Kidney tubule cell (primary cell): ENCODE measurements at regions not wholly inside any gene's neighbourhood (a gene's known extent, or its start where the extent isn't known, plus 50 kb on each side); places are given as distances from the start of the nearest gene placed in this dataset.
"Not testable (repeated sequence)": the region's sequence is repeated elsewhere in the genome, so short reads cannot be mapped to it uniquely, and the experiment has no call there.

Experiments used
- DNase-seq: peaks from one replicate; pipeline ENCODE4 v3.0.0-alpha.2; 2018; ENCODE audit warnings: low spot score

DNA sequence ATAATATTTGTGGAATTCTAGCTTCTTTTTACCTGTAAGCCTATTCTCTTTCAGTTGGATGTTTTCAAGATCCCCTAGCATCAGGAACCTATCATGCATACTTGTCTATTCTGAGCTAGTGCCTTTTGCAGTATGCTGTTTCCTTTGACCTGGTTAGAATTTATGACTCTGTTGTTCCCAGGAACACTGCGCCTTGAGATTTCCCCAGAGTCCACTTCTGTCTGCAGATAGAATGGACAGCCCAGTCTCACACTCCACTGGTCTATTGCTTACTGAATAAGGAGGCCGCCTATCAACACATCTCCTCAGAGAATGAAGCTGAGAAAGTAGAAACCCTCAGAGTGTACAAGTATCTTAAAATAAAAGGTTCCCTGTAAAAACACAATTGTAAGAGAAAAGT lies 465.1 kb upstream of the GALNTL6 start:
- DNase-seq = no peak

DNA sequence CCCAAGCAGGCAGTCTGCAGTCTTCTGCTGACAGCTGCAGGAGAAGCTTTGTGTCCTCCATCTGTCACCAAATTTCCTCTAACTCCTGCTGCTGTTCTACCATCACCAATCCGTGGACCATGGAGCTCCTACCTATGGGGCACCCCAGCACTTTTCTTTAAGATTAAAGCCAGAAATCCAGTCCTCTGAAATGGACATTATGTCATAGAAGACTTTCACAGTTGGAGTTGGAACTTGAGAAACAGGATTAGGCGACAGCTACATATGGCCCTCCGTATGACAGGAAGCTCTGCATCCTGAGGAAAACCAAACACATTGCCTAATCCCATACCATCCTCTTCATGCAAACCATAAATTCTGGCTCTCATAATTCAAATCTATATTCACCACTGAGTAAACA lies 470.6 kb upstream of the GALNTL6 start:
- no peak for DNase-seq

DNA sequence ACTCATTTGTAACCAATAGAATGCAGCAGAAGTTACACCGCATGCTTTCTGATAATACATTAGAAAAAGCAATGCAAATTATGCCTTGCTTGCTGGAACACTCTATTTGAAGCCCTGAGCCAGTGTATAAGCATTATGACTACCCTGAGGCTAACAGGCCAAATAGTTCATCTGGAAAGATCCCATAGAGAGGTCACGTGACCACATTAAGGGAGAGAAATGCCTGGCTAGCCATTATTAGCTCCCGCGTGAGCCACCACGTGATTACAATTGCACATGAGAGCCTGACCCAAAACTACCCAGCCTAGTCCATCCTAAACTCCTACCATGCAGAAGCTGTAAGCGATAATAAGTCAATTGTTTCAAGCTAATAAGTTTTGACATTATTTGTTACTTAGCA lies 472.9 kb upstream of the GALNTL6 start:
- no peak for DNase-seq

DNA sequence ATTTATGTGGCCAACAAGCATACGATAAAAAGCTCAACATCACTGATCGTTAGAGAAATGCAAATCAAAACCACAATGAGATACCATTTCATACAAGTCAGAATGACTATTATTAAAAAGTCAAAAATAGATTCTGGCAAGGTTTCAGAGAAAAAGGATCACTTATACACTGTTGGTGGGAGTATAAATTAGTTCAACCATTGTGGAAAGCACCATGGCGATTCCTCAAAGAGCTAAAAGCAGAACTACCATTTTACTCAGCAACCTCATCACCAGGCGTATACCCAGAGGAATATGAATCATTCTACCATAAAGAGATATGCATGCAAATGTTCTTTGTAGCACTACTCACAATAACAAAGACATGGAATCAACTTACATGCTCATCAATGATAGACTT lies 478.7 kb upstream of the GALNTL6 start:
- no peak for DNase-seq

DNA sequence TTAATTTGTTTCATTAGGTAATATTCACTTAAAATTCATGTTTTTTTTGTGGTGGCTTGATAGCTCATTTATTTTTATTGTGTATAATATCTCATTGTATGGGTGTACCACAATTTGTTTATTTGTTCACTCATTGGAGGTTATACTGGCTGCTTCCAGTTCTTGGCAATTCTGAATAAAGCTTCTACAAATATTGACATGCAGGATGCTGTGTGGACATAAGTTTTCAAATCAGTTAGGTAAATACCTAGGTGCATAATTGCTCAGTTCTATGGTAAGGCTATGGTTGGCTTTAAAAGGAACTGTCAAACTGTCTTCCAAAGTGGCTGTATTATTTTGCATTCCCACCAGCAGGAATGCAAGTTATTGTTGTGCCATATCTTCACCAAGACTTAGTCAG lies 504.5 kb upstream of the GALNTL6 start:
- no peak for DNase-seq

DNA sequence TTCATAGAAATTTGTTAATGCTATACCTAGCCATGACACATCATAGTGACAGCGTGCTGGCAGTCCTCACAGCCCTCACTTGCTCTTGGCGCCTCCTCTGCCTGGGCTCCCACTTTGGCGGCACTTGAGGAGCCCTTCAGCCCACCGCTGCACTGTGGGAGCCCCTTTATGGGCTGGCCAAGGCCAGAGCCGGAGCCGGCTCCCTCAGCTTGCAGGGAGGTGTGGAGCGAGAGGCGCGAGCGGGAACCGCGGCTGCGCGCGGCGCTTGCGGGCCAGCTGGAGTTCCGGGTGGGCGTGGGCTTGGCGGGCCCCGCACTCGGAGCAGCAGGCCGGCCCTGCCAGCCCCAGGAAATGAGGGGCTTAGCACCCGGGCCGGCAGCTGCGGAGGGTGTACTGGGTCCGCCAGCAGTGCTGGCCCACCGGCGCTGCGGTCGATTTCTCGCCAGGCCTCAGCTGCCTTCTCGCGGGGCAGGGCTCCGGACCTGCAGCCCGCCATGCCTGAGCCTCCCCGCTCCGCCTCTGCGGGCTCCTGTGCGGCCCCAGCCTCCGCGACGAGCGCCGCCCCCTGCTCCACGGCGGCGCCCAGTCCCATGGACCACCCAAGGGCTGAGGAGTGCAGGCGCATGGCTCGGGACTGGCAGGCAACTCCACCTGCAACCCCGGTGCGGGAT lies 515.0 kb upstream of the GALNTL6 start:
- not testable (repeated sequence) for DNase-seq

DNA sequence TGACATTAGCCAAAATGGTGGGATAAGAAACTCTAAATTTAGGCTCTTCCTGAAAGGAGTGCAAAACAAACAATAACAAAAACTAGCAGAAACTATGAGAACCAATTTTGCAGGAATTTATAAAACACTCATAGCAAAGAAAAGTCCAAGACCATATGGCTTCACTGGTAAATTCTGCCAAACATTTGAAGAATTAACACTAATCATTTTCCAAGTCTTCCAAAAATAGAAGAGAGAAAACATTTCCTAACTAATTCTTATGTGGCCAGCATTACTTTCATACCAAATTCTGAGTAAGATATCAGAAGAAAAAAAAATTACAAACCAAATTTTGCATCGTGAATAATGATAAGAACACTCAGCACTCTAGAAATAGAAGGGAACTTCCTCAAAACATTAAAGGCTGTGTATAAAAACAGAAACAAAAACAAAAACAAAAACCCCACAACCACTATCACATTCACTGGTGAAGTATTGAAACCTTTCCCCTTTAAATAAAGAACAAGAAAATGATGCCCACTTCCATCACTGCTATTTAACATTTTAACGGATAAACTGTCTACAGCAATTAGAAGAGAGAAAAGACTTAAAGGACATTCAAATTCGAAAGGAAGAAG lies 524.3 kb upstream of the GALNTL6 start:
- no peak for DNase-seq

DNA sequence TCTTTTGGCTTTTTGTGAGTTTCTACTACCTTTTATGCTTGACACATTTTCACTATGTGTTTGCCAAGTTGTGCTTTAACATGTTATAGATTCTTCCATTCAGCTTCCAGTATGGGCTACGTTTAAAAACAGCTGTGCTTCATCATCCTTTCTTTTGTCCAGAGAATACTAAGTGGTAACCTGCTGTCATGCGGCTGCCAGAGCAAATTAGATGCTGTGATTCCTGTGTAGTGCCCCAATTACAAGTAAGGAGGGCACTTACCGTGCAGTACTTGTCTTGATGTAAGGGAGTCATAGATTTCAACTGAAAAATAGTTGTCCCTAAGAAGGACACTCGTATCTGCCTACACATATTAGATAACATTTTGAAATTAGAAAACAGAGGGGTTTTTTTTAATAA lies 531.8 kb upstream of the GALNTL6 start:
- DNase-seq = no peak

DNA sequence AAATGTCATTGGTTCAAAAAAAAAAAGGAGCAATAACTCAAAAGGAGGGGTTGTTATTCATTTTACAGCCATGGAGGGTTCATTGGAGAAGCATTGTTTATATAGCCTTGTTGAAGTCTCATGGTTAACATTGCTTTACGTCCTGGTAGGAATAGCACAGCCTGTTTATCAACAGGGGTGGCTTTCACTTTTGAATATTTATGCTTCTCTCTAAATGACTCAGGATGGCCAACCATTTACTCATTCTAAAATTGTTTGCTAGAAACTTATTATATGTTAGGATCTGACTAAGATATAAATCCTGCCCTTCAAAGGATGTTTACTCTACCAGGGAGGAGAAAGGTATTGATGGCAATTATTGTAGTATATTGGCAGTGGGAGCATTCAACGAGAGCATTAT lies 534.1 kb upstream of the GALNTL6 start:
- DNase-seq = no peak

DNA sequence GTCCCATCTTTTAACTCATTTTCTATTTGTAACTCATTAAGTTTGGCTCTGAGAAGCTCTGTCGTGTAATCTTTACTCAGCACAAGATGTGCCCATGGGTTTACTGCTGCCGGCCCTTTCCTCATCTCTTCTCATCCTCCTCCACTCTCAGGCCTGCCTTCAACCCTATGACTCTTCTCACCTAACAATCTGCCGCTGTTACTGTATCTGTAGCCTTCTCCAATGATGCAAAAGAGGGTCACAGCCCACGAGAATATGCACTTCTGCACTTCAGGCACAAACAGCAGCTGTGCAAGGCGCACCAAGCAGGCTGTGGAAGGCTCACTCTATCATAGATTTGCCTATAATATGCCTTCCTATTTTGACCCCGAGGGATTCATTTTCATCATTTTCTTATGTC lies 546.5 kb upstream of the GALNTL6 start:
- DNase-seq = no peak

DNA sequence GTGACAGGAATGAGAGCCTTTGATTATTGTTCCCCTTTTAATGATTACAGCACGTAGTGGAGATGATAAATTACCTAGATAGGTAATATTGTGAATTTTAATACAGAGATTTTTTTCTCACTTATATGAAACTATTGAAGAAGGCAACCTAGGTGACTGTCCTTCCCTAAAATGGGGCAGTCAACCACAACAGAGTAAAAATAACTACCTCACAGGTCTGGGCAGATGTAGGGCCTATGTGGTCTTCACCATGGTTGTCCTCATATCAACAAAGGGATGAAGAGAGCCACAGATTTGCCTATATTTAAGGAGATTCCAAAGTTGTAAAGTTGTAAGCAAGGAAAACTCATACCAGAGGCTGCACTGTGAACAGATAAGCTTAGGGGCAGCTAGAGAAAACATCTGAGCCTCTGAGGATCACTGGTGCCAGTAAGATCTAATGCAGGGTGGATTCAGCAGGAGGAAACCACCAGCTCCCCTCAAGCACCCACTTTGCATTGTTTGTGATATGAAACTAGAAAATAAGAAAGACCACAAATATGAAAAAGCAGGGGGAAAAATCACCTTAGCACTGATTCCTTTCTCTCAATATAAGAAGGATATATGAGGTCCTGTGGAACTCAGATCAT lies 547.9 kb upstream of the GALNTL6 start:
- DNase-seq = no peak

DNA sequence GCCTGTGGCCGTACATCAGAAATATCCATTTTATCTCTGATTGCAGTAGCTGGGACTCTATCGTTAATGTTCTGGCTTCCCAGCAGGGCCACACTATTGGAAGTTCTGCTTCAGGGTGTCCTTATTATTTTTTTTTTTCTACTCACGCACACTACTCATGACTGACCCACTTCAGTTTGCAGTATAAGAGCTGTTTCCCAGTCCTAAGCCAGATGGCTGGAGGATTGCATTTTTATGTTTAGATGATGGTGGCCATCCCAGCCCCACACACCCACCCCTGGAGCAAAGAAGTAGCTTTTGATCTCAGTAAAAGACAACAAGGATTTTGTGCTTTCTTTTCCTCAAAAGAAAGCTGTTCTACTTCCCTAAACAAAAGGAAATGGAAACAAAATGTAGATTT lies 557.0 kb upstream of the GALNTL6 start:
- no peak for DNase-seq

DNA sequence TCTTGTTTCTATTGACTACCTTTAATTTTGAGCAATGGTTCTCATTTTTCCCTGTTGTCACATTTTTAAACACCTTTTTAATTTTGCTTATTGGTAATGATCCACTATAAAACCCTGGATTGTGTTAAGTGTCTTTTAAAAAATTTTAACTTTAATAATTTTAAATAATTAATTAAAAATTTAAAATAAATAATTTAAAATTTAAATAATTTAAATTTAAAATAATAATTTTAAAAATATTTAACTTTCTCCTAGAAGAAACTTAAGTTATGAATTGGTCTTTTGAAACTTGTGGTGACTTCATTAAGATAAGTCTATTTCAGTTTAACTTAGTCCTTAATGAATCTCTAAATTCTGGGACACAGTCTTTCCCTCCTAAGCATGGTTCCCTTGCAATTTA lies 566.3 kb upstream of the GALNTL6 start:
- DNase-seq = no peak

DNA sequence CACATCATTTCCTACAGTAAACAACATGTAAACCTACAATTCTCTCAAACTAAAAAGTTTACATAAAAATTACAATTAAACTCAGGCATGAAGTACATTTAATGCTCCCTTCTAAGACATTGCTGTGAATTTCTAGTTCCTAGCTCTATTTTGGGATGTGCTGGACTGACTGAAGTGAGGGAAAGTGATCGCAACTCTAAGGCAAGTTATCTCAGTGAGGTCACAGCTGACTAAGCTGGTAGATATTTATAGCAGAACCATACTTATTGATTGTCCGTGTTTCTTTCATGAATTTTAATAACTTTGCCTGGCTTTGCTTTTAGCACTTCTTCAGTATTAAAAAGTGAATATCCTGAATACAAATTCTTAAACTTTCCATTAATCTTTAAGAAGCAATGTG lies 570.4 kb upstream of the GALNTL6 start:
- no peak for DNase-seq

DNA sequence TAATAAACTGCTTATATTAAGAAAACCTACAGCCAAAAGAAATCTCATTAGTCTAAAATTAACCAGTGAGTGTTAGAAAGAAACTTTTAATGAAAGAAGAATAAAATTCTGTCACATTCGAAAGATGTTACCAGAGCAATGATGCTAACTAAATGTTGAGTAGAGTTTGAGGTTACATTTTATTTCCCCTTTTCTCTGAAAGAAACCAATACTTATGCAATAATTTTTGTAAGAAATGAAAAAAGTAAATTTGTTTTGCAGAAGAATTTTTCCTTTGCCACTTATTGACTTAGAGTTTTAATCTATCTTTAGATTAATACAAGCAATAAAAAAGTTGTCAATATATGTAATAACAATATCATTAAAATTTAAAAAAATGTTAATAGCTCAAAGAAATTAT lies 574.0 kb upstream of the GALNTL6 start:
- DNase-seq = no peak

DNA sequence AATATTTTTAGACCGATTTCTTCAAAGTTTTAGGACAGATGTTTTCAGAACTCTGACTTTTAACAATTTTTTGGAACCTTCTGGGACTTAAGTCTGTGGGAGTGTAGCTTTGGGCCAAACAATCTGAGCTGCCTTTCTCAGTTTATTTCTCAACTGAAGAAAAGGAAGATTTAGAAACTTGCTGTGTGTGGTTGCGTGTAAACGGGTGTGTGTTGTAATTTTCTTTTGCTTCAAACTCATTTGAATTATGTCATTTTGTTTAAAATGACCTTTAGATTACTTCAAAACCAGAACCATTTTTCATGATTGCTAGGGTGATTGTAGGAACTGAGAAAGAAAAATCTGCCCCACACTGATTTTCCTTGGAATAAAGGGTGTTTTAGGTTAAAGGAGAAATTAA lies 577.7 kb upstream of the GALNTL6 start:
- DNase-seq = no peak

DNA sequence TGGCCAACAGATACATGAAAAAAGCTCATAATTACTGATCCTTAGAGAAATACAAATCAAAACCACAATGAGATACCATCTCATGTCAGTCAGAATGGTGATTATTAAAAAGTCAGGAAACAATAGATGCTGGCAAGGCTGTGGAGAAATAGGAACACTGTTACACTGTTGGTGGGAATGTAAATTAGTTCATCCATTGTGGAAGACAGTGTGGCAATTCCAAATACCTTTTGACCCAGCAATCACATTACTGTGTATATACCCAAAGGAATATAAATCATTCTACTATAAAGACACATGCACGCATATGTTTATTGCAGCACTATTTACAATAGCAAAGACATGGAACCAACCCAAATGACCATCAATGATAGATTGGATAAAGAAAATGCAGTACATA lies 583.9 kb upstream of the GALNTL6 start:
- not testable (repeated sequence) for DNase-seq

DNA sequence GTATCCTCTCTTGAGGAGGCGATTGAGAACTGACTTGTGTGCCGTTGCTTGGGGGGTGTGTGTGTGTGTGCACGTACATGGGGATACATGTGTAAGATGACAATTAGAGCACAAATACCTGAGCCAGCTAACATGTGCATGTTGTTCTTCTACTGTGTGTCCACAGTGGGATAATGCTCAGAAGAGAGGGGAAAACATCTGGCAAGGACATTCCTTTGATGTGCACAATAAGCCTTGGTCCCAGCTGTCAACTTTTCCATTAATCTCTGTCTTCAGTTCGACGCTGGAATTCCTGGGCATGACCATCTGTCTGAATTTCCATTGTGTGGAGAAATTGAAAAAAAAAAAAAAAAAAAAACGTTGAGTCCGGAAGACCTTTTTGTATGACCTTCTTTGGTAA lies 592.0 kb upstream of the GALNTL6 start:
- DNase-seq = no peak

DNA sequence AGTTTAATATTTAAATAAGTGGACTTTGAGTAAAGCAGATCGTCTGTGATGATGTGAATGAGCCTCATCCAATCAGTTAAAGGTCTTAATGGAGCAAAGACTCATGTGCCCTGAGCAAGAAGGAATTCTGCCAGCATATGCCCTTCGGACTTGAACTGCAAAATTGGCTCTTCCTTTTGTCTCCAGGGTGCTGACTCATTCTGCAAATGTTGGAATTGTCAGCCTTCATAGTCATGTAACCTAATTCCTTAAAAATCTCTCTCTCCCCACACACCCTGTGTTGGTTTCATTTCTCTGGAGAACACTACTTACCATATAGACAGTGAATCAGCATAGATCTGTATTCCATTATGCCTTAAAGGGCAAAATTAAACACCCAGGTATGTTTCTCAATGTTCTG lies 609.8 kb upstream of the GALNTL6 start:
- DNase-seq = peak; percentile 77

DNA sequence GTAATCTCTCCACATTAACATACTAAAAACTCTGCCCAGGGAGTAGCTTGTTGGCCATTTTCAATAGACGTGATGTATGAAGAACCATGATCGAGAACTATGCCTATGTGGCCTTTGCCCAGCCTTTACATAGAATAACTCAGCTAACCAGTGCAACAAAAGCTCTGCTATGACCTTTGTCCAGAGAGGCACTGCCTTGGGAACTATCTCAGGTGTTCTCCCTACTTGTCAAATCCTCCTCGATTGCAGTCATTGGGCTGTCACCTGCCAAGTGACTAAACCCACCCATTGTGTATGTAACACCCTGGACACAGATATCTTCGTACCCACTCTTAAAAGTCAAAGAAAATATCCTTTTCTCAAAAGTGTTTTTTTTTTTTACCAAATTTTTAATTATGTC lies 610.3 kb upstream of the GALNTL6 start:
- no peak for DNase-seq

DNA sequence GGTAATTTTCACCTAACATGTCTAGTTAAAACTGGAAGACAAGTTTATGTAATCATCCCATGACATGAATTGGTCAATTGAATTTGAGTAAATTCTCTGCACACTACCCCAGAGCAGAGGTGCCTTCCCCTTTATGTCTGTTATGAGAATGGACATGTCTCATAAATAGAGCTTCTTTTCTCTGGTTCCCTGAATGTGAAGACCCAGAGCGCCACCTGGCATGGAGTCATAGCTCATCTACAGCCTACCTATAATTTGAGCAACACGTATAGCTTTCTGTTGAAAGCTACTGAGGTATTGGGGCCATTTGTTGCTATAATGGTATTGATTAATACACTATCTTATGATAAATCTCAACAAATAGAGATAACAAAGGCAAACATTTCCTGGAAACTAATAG lies 626.5 kb upstream of the GALNTL6 start:
- no peak for DNase-seq

DNA sequence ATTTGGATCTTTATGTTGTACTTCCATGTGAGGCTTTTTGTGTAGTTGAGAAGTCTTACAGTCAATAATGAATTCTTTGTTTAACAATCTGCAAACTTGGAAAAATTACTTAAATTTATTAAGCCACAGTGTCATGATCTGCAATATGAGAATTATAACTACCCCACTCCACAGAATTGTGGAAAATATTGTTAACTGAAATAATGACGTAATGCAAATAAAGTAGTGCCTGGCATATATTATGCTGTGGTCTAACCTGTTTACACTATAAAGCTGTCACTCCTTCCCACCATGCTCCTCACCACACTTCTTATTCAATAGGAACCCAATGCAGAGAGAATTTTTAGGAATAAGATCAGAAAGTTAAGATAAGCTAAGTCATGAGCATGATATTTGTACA lies 632.1 kb upstream of the GALNTL6 start:
- no peak for DNase-seq

DNA sequence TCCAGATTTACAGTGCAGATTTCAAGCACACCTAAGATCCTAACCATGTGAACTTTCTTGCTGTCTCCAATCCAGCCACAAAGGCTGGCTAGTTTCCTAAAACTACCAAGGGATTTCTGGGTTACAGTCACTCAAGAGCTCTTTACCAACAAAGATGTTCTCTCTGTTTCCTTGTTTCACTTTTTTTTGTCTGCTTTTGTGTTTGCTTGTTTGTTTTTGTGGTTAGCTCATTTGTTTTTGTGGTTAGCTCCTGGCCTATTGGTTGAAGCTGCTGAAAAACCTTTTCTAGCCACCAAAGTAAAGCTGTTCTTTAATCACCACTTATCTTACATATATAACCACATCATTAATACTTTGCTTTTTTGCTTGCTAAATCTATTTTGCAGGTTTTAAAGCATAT lies 642.5 kb upstream of the GALNTL6 start:
- DNase-seq = no peak

DNA sequence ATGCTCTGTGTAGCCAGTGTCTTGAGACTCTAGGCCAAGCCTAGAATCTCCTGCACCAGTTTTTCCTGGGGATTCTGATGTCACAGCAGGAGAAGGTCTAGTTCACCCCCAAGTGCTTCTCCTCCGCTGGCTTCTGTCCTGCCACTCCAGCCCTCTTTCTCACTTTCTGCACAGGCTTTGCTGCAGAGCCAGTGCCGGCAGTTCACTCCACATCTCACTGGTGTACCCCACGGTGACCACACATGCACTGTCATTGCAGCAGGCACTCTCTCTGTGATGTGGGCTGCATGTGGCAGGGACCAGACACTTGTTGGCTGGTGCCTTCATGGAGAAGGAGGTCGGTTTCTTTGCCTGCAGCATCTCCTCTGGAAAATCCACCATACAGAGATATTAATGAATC lies 643.8 kb upstream of the GALNTL6 start:
- no peak for DNase-seq
